Neural cell (in vitro differentiated cells): ENCODE measurements at regions not wholly inside any gene's neighbourhood (a gene's known extent, or its start where the extent isn't known, plus 50 kb on each side); places are given as distances from the start of the nearest gene placed in this dataset.

Source experiments
- CTCF ChIP-seq: fragments of 450-650 bp; IDR thresholded peaks from 2 replicates; pipeline ENCODE4 v1.5.1; 2014; ENCODE audit warnings: antibody characterized with exemption, mild to moderate bottlenecking, moderate library complexity; ENCODE audit not compliant: poor library complexity, severe bottlenecking
- EZH2 ChIP-seq: fragments of 200-600, 300-800 bp; shearing (Covaris generic), sonication (generic); IDR thresholded peaks from 2 replicates; pipeline ENCODE4 v1.6.1; 2014; ENCODE audit warnings: antibody characterized with exemption, low read length, borderline replicate concordance, mild to moderate bottlenecking; ENCODE audit not compliant: insufficient read depth, poor library complexity, severe bottlenecking
- SMC3 ChIP-seq: fragments of 450-650 bp; conservative IDR thresholded peaks from 2 replicates; pipeline ENCODE4 v1.6.1; 2014; ENCODE audit warnings: antibody characterized with exemption, mild to moderate bottlenecking, moderate library complexity; ENCODE audit not compliant: poor library complexity

- TF ChIP-seq EZH2 (no peak), SMC3 (no peak), CTCF (no peak)
Measured at GRCh38 chr2:172261292-172261691, 158.6 kb upstream of the DLX2 start.
